Cerebellar cortex (tissue), 1 donor: ENCODE measurements at regions not wholly inside any gene's neighbourhood (a gene's known extent, or its start where the extent isn't known, plus 50 kb on each side); places are given as distances from the start of the nearest gene placed in this dataset.

Experiments used
- DNase-seq: peaks from one replicate; pipeline ENCODE4 v3.0.0-alpha.2; 2015; ENCODE audit warnings: low spot score

- no peak for DNase-seq
Observed at GRCh38 chrY:21287769-21288168, 223.4 kb upstream of the RBMY1B start.

GRCh38 chrY:21288908-21289307 lies 222.2 kb upstream of the RBMY1B start:
- no peak for DNase-seq

GRCh38 chrY:21295206-21295605 lies 215.9 kb upstream of the RBMY1B start:
- DNase-seq, result no peak

DNA sequence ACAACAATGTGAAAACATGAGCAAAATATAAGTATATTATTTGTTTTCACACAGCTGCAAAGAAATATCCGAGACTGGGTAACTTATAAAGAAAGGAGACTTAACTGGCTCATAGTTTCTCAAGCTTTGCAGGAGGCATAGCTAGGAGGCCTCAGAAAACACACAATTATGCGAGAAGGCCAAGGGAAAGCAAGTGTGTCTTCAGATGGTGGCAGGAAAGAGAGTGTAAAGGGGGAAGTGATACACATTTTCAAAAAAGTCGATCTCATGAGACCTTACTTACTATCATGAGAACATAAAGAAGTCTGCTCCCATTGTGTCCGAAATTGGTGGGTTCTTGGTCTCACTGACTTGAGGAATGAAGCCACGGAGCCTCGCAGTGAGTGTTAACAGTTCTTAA lies 208.9 kb upstream of the RBMY1B start:
- DNase-seq, result no peak

- no peak for DNase-seq
Observed at GRCh38 chrY:21315366-21315765, 195.8 kb upstream of the RBMY1B start.
